Activated naive CD8-positive, alpha-beta T cell treated with anti-CD3 and anti-CD28 coated beads, Interleukin-2, amount 10 ng/mL, durations not matched to agents 7 days and 5 days (primary cell): ENCODE measurements at regions not wholly inside any gene's neighbourhood (a gene's known extent, or its start where the extent isn't known, plus 50 kb on each side); places are given as distances from the start of the nearest gene placed in this dataset.

ENCODE experiments used
- ATAC-seq: fragments of 150-1000 bp; cut with Tn5 transposase; one replicate; pipeline ENCODE4 v1.10.0; 2021; ENCODE audit warnings: low read depth, moderate library complexity
- POLR2A ChIA-PET: fragments of 350-600 bp; sonication (Branson Sonifier 250); formaldehyde crosslinking; loops from one replicate; lab custom pipeline; 2021; ENCODE audit warnings: antibody characterized with exemption; lab: Charles Lee
- DNase-seq: peaks from one replicate; pipeline ENCODE4 v3.0.0; 2021
- H3K27ac Mint-ChIP-seq: one replicate; pipeline ENCODE4 v1.8.0; 2022; ENCODE audit warnings: mild to moderate bottlenecking, mixed read lengths
- H3K27me3 Mint-ChIP-seq: one replicate; pipeline ENCODE4 v1.8.0; 2022; ENCODE audit warnings: mild to moderate bottlenecking, moderate library complexity, mixed read lengths
- H3K36me3 Mint-ChIP-seq: one replicate; pipeline ENCODE4 v1.8.0; 2021; ENCODE audit warnings: mild to moderate bottlenecking, mixed read lengths
- H3K4me1 Mint-ChIP-seq: one replicate; pipeline ENCODE4 v1.8.0; 2021; ENCODE audit warnings: mixed read lengths
- H3K4me3 Mint-ChIP-seq: one replicate; pipeline ENCODE4 v1.8.0; 2022; ENCODE audit warnings: mild to moderate bottlenecking, moderate library complexity, mixed read lengths
- H3K9me3 Mint-ChIP-seq: one replicate; pipeline ENCODE4 v1.8.0; 2021; ENCODE audit warnings: mixed read lengths

DNA sequence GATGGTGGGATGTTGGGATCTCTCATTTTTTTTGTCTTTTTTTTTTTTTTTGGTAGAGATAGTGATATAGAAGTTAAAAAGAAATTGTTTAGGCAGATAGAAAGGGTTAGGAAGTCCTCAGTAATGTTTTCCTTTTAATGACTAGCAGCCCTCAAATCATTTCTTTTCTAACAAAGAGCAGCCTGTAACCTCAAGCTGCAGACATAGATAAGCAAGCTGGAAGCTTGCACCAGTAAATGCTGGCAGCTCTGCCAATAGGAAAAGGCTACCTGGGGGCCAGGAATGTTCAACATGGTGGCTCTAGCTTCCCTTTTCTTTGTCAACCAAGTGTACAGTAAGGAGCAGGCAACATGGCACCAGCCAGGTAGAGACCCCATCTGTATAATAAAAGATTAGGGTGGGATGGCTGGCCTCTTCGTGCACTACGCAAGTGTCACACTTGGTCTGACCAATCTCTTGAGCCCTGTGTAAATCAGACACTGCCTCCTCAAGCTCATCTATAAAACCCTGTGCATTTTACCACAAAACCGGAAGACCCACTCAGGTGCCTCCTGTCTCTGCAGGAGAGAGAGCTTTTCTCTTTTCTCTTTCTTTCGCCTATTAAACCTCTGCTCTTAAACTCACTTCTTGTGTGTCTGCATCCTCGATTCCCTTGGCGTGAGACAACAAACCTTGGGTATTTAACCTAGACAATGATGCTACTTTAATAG, 212.9 kb downstream of the SNX10 start:
- POLR2A ChIA-PET: no interaction called here
- ATAC-seq: no peak
- Mint-ChIP-seq H3K4me3 (no peak overlapping the region), H3K9me3 (no peaks in the 10 kb centered on the region), H3K27me3 (peaks cover 17% of the 10 kb centered on the region), H3K27ac (no peak overlapping the region), H3K36me3 (no peaks in the 10 kb centered on the region), H3K4me1 (no peaks in the 10 kb centered on the region)
- no peak for DNase-seq

DNA sequence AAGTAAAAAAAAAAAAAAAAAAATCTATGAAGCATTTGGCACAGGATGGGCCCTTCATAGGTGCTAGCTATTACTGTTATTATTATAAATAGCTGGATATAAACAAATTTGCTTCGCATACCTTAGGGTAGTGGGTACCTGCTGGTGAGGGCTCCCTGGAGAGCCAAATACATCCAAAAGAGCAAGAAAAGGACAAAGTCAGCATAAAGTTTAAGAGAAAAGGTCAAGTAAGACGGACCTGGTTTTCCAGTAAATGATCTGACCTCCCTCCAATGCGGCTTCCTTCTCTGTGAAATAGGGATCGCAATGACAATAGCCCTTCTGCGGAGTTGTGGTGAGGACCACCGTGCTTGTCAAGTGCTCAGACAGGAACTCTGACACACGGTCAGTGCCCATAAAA, 214.5 kb downstream of the SNX10 start:
- no peaks in the 10 kb centered on the region for H3K4me1 Mint-ChIP-seq

DNA sequence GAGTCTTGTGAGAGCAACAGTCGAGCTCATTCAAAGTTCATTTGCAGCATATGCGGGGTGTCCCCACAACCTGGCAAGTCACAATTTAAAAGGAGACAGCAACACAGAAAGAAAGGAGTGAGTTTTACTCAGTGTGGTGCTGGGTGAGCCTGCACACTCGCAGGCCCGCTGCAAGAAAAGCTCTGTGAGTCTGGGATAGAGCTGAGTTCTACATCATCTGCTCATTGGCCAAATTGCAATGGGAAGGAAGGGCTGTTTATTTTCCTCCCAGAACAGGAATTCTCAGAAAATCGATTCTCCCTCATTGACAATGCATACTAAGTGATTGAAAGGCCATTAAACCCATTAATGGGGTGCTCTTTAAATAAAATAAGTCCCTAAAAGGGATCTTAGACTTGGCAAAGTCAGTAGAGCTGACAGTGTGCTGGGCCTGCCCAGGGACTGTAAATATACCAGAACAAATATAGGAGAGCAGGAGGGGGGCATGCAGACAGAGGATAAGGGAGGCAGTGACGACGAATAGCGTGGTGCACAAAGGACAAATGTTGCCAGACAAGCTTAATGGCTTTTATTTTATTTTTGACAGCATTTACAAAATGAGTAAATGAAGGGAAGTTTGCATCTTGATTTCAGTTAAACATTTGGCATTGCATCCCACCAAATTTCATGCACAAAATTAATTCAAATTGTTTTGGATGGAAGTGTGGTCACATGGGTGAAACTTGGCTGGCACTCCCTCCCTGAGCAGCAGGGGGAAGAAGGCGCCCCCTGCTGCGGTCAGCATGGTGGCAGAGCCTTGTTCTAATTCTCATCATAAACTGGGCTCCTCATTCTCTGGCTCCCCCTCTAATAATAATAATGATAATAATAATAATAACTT, 215.7 kb downstream of the SNX10 start:
- no peak overlapping the region for H3K4me3 Mint-ChIP-seq
- POLR2A ChIA-PET: no interaction called here
- H3K9me3 Mint-ChIP-seq: no peaks in the 10 kb centered on the region
- H3K27ac Mint-ChIP-seq: no peak overlapping the region
- ATAC-seq (no peak), DNase-seq (no peak)
- H3K27me3 Mint-ChIP-seq: peaks cover 25% of the 10 kb centered on the region
- H3K4me1 Mint-ChIP-seq: no peaks in the 10 kb centered on the region
- no peaks in the 10 kb centered on the region for H3K36me3 Mint-ChIP-seq

More for the DNA sequence above, 214.5 kb downstream of the SNX10 start:
- DNase-seq (no peak), ATAC-seq (no peak)
- peaks cover 20% of the 10 kb centered on the region for H3K27me3 Mint-ChIP-seq
- POLR2A ChIA-PET: no interaction called here
- no peak overlapping the region for H3K4me3 Mint-ChIP-seq
- no peaks in the 10 kb centered on the region for H3K36me3 Mint-ChIP-seq
- H3K27ac Mint-ChIP-seq: no peak overlapping the region
- H3K9me3 Mint-ChIP-seq: no peaks in the 10 kb centered on the region

DNA sequence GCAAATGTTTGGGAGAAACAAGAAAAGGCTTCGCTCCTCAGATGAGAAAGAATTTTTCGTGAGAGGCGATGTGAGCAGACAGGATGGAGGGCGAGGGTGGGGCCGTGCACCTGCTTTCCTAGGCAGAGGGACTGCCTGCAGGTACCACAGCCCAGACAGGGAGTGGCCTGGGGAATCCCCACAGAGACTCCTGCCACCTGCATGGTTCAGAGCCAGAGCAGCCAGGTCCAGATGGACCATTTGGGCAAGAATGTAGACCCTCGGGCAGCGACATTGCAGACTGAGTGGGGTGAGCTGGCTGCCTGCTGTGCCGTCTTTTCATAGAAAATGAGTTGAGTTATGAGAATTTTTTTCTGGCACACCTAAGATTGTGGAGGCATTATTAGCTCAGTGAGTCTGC, 216.8 kb downstream of the SNX10 start:
- H3K9me3 Mint-ChIP-seq: no peaks in the 10 kb centered on the region
- peaks cover 30% of the 10 kb centered on the region for H3K27me3 Mint-ChIP-seq
- no peaks in the 10 kb centered on the region for H3K4me1 Mint-ChIP-seq
- no peak overlapping the region for H3K27ac Mint-ChIP-seq
- ATAC-seq: no peak
- POLR2A ChIA-PET: no interaction called here
- no peaks in the 10 kb centered on the region for H3K36me3 Mint-ChIP-seq
- no peak for DNase-seq
- H3K4me3 Mint-ChIP-seq: no peak overlapping the region

DNA sequence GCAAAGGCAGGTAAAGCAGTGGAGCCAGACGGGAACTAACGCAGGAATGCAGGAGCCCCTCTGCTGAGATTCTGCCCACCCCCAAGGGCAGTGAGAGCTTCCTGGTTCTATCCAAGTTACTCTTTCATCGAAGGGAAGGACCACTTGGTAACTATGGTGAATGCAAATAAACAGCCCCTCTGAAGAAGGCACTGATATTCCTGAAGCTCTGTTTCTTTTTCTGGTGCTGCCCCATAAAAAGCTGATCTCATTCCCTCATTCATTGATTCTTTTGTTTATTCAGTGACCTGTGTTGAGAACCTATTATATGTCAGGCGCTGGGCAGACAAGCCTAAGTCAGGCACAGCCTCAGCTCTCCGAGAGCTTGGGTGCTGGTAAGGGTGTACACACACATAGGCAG, 217.3 kb downstream of the SNX10 start:
- POLR2A ChIA-PET: no interaction called here
- DNase-seq: no peak
- H3K4me1 Mint-ChIP-seq: no peaks in the 10 kb centered on the region
- no peaks in the 10 kb centered on the region for H3K36me3 Mint-ChIP-seq
- no peak for ATAC-seq
- no peak overlapping the region for H3K27ac Mint-ChIP-seq
- H3K9me3 Mint-ChIP-seq: no peaks in the 10 kb centered on the region
- H3K4me3 Mint-ChIP-seq: no peak overlapping the region
- peaks cover 29% of the 10 kb centered on the region for H3K27me3 Mint-ChIP-seq

DNA sequence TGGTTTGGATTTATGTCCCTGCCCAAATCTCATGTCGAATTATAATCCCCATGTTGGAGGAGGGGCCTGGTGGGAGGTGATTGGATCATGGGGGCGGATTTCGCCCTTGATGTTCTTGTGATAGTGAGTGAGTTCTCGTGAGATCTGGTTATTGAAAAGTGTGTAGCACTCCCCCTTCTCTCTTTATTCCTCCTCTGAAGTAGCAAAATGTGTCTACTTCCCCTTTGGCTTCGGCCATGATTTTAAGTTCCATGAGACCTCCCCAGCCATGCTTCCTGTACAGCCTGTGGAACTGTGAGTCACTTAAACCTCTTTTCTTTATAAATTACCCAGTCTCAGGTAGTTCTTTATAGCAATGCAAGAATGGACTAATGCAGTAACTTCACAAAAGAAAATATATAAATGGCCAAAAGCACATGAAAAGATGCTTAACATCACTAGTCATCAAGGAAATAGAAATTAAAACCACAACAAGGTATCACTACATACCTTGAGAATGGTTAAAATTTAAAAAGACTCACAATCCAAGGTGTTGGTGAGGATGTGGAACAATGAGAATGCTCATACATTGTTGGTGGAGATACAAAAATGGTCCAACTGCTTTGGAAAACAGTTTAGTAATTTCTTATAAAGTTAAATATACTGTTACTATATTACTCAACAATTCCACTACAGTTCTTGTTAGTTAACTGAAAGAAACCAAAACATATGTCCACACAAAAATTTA, 218.7 kb downstream of the SNX10 start:
- no peak overlapping the region for H3K4me3 Mint-ChIP-seq
- no peaks in the 10 kb centered on the region for H3K36me3 Mint-ChIP-seq
- H3K4me1 Mint-ChIP-seq: no peaks in the 10 kb centered on the region
- POLR2A ChIA-PET: no interaction called here
- ATAC-seq: no peak
- DNase-seq: no peak
- H3K9me3 Mint-ChIP-seq: no peaks in the 10 kb centered on the region
- no peak overlapping the region for H3K27ac Mint-ChIP-seq
- peaks cover 22% of the 10 kb centered on the region for H3K27me3 Mint-ChIP-seq

DNA sequence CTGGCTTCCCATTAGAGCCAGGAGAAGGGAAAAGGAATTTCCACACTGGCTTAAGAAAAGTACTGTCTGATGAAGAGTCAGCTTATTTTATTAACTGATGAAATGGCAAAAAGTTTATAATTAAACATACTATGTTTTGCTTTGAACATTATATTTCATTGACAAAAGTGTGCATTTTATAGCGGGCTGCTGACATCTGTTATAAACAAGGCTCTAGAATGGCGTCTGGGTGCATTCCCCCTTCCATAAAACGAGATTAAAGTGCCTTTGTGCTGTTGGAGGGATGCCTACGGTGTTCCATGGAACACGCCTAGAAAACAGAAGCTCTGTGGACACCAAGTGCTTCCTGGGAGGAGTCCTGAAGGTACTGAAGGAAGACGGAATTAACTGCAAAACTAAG, 220.2 kb downstream of the SNX10 start:
- ATAC-seq (no peak), DNase-seq (no peak)
- Mint-ChIP-seq H3K27me3 (peaks cover 22% of the 10 kb centered on the region), H3K4me1 (no peaks in the 10 kb centered on the region), H3K4me3 (no peak overlapping the region), H3K27ac (no peak overlapping the region), H3K36me3 (no peaks in the 10 kb centered on the region), H3K9me3 (no peaks in the 10 kb centered on the region)
- POLR2A ChIA-PET: no interaction called here

DNA sequence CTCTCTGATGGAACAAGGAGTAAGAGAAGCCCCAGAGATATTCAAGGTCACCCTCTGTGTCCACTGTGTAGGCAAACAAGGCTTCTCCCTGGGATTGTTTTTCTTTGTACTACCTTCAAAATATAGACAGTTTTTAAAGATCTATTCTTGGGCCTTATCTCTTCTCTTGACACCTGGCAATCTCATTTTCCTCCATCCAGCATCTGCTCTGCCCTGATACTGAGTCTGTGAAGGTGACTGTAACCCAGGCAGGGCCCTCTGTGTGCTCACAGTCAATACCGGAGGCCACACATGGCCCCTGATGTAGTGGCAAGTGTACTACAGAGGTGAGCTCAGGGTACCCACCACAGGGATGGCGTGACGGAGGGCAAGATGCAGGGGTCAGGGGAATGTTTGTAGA, 221.1 kb downstream of the SNX10 start:
- POLR2A ChIA-PET: no interaction called here
- Mint-ChIP-seq H3K4me3 (no peak overlapping the region), H3K4me1 (no peaks in the 10 kb centered on the region), H3K36me3 (no peaks in the 10 kb centered on the region), H3K9me3 (no peaks in the 10 kb centered on the region), H3K27me3 (peaks cover 22% of the 10 kb centered on the region), H3K27ac (no peak overlapping the region)
- ATAC-seq: no peak
- DNase-seq: no peak

DNA sequence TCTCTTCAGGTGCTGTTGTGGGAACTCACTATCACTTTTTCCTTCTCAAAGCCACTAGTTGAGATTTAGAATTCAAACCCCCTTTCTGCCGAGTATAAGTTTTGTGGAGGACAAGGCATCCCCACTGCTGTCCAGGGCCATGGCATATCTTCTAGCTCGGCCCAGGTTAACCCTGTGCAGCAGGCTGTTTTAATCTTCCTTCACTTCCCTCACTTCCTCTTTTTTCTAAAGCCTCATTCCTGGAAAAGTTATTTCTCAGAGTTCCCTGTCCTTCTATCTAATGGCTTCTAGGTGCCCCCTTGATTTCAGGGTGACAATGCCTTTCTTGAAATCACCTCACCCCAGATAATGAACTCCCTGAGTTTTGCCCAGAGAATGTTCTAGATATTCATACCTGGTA, 222.3 kb downstream of the SNX10 start:
- Mint-ChIP-seq H3K27ac (no peak overlapping the region), H3K4me1 (no peaks in the 10 kb centered on the region), H3K4me3 (no peak overlapping the region), H3K9me3 (no peaks in the 10 kb centered on the region), H3K27me3 (peaks cover 22% of the 10 kb centered on the region), H3K36me3 (no peaks in the 10 kb centered on the region)
- DNase-seq: no peak
- POLR2A ChIA-PET: no interaction called here
- ATAC-seq: no peak

DNA sequence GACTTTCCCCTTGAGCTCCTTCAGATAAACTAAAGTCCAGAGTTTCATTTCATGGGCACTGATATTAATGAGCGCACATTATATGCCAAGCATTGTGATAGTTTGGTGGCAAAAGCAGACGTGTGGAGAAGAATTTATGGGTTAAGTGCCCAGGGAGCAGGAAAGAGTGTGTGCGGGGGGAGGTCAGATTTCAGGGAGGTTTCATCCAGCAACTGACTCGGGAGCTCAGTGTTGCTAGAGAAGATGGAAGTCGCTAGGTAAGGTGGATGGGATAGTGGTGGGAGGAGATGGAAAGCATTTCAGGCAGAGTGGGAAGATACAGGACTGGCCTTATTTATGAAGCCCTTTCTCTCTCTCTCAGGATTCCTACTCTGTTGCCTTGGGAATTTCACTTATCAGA, 223.0 kb downstream of the SNX10 start:
- no peak overlapping the region for H3K27ac Mint-ChIP-seq
- no peaks in the 10 kb centered on the region for H3K4me1 Mint-ChIP-seq
- DNase-seq: no peak
- no peaks in the 10 kb centered on the region for H3K9me3 Mint-ChIP-seq
- H3K4me3 Mint-ChIP-seq: no peak overlapping the region
- H3K27me3 Mint-ChIP-seq: peaks cover 19% of the 10 kb centered on the region
- POLR2A ChIA-PET: no interaction called here
- no peak for ATAC-seq
- no peaks in the 10 kb centered on the region for H3K36me3 Mint-ChIP-seq

DNA sequence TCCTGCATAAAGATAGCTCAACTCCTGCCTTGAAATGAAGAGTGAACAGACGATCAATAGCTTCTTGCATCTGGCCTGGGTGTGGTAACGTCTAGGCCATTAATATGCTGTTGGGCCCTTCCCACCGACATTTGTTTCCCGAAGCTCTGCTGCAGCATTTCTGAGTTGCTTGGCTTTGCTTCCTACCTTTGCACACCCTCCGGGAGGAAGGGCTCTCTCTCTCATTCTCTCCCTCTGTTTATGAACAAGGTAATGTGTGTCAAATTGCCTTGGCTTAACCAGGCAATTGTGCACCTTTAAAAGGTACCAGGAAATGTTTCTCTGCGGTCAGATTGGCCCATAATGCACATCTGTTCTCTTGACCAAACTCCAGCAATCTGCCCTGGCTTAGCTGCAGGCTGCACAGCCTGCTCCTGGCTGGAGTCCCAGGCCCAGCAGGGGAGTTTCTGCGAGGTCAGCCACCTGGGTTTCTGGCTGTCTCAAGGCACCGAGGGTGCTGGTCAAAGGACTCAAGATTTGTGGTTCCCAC, 223.7 kb downstream of the SNX10 start:
- ATAC-seq (no peak), DNase-seq (no peak)
- no peaks in the 10 kb centered on the region for H3K36me3 Mint-ChIP-seq
- no peak overlapping the region for H3K27ac Mint-ChIP-seq
- POLR2A ChIA-PET: no interaction called here
- H3K4me1 Mint-ChIP-seq: no peaks in the 10 kb centered on the region
- H3K27me3 Mint-ChIP-seq: peaks cover 16% of the 10 kb centered on the region
- no peaks in the 10 kb centered on the region for H3K9me3 Mint-ChIP-seq
- no peak overlapping the region for H3K4me3 Mint-ChIP-seq

DNA sequence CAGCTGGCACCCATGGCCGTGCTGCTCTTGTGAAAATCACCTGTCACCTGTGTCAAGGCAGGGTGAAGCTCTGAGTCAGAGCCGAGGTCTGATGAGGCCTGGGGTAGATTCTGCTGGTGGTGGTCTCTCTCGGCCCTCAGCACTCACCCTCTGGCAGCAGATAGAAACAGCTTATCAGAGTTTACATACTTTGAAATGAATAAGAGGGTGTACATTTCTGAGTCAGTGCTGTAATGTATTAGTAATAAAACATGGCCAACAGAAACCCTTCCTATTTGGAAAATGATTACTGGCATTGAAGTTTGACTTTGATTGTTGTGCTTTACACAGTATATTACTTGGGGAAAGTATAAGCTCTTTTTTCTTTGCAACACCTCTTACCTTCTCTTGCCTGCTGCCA, 228.8 kb downstream of the SNX10 start:
- H3K27me3 Mint-ChIP-seq: peaks cover 2% of the 10 kb centered on the region
- no peaks in the 10 kb centered on the region for H3K36me3 Mint-ChIP-seq
- POLR2A ChIA-PET: no interaction called here
- ATAC-seq: no peak
- no peak overlapping the region for H3K4me3 Mint-ChIP-seq
- no peak overlapping the region for H3K27ac Mint-ChIP-seq
- DNase-seq: no peak
- H3K4me1 Mint-ChIP-seq: no peaks in the 10 kb centered on the region
- peaks cover 2% of the 10 kb centered on the region for H3K9me3 Mint-ChIP-seq

DNA sequence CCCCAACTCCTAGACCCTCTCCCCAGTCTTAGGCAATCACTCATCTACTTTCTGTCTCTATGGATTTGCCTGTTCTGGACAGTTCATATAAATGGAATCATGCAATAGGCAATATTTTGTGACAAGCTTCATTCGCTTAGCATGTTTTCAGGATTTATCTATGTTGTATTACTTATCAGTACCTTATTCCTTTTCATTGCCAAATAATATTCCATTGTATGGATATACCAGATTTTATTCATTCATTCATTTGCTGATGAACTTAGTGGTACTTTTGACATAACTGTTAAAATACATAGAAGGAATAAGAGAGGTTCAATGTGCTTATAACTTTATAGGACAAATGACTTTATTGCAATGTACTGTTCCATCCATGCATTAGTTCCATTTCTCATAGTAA, 231.0 kb downstream of the SNX10 start:
- POLR2A ChIA-PET: no interaction called here

More for the DNA sequence above, 231.0 kb downstream of the SNX10 start:
- no peak overlapping the region for H3K4me3 Mint-ChIP-seq
- no peaks in the 10 kb centered on the region for H3K4me1 Mint-ChIP-seq
- no peaks in the 10 kb centered on the region for H3K36me3 Mint-ChIP-seq
- H3K27ac Mint-ChIP-seq: no peak overlapping the region
- ATAC-seq (no peak), DNase-seq (no peak)
- peaks cover 2% of the 10 kb centered on the region for H3K9me3 Mint-ChIP-seq
- H3K27me3 Mint-ChIP-seq: peaks cover 6% of the 10 kb centered on the region
